ENCODE measurements at regions not wholly inside any gene's neighbourhood (a gene's known extent, or its start where the extent isn't known, plus 50 kb on each side); places are given as distances from the start of the nearest gene placed in this dataset.

DNA sequence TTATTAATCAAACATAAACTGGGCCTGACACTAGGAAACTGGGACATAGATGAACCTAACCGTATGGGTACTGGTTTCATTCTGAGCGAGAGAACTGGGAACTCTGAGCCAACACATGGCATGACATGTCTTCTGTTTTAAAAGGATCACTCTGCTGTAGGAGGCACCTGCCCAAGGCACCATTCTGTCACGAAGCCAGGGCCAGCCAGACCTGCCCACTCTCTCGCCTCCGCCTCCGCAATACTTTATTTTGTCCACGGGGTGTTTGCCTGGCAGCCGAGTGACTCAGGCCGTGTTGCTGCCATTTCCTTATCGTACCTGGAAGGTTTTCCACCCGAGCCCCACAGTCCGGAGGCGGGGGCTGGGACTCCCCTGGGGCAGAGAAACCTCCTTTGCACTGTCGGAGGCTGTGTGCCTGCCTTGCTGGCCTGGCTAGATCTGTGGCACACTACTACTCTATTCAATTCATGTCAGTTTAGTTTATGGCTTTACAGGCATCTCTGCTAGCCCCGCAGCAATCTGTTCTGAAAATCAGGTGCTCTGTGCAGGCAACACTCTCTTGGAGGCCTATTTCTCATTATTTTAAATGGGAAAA lies 120.4 kb upstream of the ACKR3 start:
- DNase-seq (peak; percentile 36), ATAC-seq (peak; percentile 80)
- H3K79me2 ChIP-seq (ENCODE audit: low read length), result no peaks in the 10 kb centered on the region
- TF ChIP-seq EZH2 (IDR thresholded peaks at IDR 0.05; ENCODE audit: low read length, unreplicated experiment) (no peak), EZH2phosphoT487 (IDR thresholded peaks at IDR 0.05; ENCODE audit: borderline replicate concordance, low read length) (no peak)
- TF ChIP-seq, protein P1, sequence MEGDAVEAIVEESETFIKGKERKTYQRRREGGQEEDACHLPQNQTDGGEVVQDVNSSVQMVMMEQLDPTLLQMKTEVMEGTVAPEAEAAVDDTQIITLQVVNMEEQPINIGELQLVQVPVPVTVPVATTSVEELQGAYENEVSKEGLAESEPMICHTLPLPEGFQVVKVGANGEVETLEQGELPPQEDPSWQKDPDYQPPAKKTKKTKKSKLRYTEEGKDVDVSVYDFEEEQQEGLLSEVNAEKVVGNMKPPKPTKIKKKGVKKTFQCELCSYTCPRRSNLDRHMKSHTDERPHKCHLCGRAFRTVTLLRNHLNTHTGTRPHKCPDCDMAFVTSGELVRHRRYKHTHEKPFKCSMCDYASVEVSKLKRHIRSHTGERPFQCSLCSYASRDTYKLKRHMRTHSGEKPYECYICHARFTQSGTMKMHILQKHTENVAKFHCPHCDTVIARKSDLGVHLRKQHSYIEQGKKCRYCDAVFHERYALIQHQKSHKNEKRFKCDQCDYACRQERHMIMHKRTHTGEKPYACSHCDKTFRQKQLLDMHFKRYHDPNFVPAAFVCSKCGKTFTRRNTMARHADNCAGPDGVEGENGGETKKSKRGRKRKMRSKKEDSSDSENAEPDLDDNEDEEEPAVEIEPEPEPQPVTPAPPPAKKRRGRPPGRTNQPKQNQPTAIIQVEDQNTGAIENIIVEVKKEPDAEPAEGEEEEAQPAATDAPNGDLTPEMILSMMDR (conservative IDR thresholded peaks at IDR 0.05; ENCODE audit: low read depth, low read length), result no peak
- H4K20me1 ChIP-seq (ENCODE audit: low read length), result no peaks in the 10 kb centered on the region
- H3K36me3 ChIP-seq (ENCODE audit: low read depth, low read length), result no peaks in the 10 kb centered on the region
- no TSS peak for BruUV-seq (replicated peaks)
- no peaks in the 10 kb centered on the region for H3K9me2 ChIP-seq (replicated peaks; ENCODE audit: low read length)
- ChIA-PET POLR2A (ENCODE audit: unreplicated experiment) (no interaction called here), CTCF (interaction anchor here (0.6 kb wide), 1 partner anchor 612 kb away, joined by 4 read pairs; no protein-coding TSS in a partner anchor)
- H3K9ac ChIP-seq (ENCODE audit: low read length), result no peak overlapping the region
- H3F3A ChIP-seq (ENCODE audit: low read length, unreplicated experiment), result no peaks in the 10 kb centered on the region
- peaks cover 6% of the 10 kb centered on the region; the same call in 1 of the 2 replicates for H3K4me1 ChIP-seq (ENCODE audit: insufficient read depth, low read length)
- H3K27me3 ChIP-seq (ENCODE audit: low read length), result peaks cover 15% of the 10 kb centered on the region
- no peaks in the 10 kb centered on the region for H3K9me3 ChIP-seq (ENCODE audit: low read length)
- intact Hi-C loops (cut with micrococcal nuclease), result no loop called here
- peak overlapping the region; percentile 70 for H3K4me2 ChIP-seq (ENCODE audit: low read length)
- H3K4me3 ChIP-seq (ENCODE audit: low read length), result peak overlapping the region; percentile 41; the same call in 1 of the 2 replicates
- peak overlapping the region; percentile 67 for H2AFZ ChIP-seq (ENCODE audit: low read length)
- H3K27ac ChIP-seq (ENCODE audit: low read length), result no peak overlapping the region

GRCh38 chr2:236452238-236452637 lies 117.4 kb upstream of the ACKR3 start:
- Histone ChIP-seq H3K4me2 (ENCODE audit: low read length) (no peak overlapping the region), H4K20me1 (ENCODE audit: low read length) (no peaks in the 10 kb centered on the region), H3K79me2 (ENCODE audit: low read length) (no peaks in the 10 kb centered on the region), H3K27ac (ENCODE audit: low read length) (no peak overlapping the region), H3K4me1 (ENCODE audit: insufficient read depth, low read length) (peaks cover 6% of the 10 kb centered on the region; the same call in 1 of the 2 replicates), H3K9me3 (ENCODE audit: low read length) (no peaks in the 10 kb centered on the region), H3K27me3 (ENCODE audit: low read length) (peaks cover 25% of the 10 kb centered on the region), H2AFZ (ENCODE audit: low read length) (no peak overlapping the region), H3K9ac (ENCODE audit: low read length) (no peak overlapping the region), H3K4me3 (ENCODE audit: low read length) (no peak overlapping the region), H3K36me3 (ENCODE audit: low read depth, low read length) (no peaks in the 10 kb centered on the region), H3F3A (ENCODE audit: low read length, unreplicated experiment) (no peaks in the 10 kb centered on the region), H3K9me2 (replicated peaks; ENCODE audit: low read length) (no peaks in the 10 kb centered on the region)
- DNase-seq (no peak), ATAC-seq (no peak)
- intact Hi-C loops (cut with micrococcal nuclease), result no loop called here
- TF ChIP-seq, protein P1 (conservative IDR thresholded peaks at IDR 0.05; ENCODE audit: low read depth, low read length), result no peak
- no peak for TF ChIP-seq EZH2 (IDR thresholded peaks at IDR 0.05; ENCODE audit: low read length, unreplicated experiment)
- TF ChIP-seq EZH2phosphoT487 (IDR thresholded peaks at IDR 0.05; ENCODE audit: borderline replicate concordance, low read length), result no peak
- ChIA-PET CTCF (no interaction called here), POLR2A (ENCODE audit: unreplicated experiment) (no interaction called here)
- no TSS peak for BruUV-seq (replicated peaks)

- TF ChIP-seq EZH2 (IDR thresholded peaks at IDR 0.05; ENCODE audit: low read length, unreplicated experiment) (no peak), EZH2phosphoT487 (IDR thresholded peaks at IDR 0.05; ENCODE audit: borderline replicate concordance, low read length) (no peak)
- TF ChIP-seq, protein P1 (conservative IDR thresholded peaks at IDR 0.05; ENCODE audit: low read depth, low read length), result no peak
- no peak overlapping the region for H2AFZ ChIP-seq (ENCODE audit: low read length)
- no peaks in the 10 kb centered on the region for H3F3A ChIP-seq (ENCODE audit: low read length, unreplicated experiment)
- peaks cover 25% of the 10 kb centered on the region for H3K27me3 ChIP-seq (ENCODE audit: low read length)
- ChIA-PET POLR2A (ENCODE audit: unreplicated experiment) (no interaction called here), CTCF (no interaction called here)
- ATAC-seq (no peak), DNase-seq (no peak)
- no peak overlapping the region for H3K27ac ChIP-seq (ENCODE audit: low read length)
- BruUV-seq (replicated peaks), result no TSS peak
- no peaks in the 10 kb centered on the region for H3K9me2 ChIP-seq (replicated peaks; ENCODE audit: low read length)
- no peaks in the 10 kb centered on the region for H3K79me2 ChIP-seq (ENCODE audit: low read length)
- no peaks in the 10 kb centered on the region for H3K36me3 ChIP-seq (ENCODE audit: low read depth, low read length)
- no peaks in the 10 kb centered on the region for H4K20me1 ChIP-seq (ENCODE audit: low read length)
- no peak overlapping the region for H3K9ac ChIP-seq (ENCODE audit: low read length)
- no peaks in the 10 kb centered on the region for H3K9me3 ChIP-seq (ENCODE audit: low read length)
- peaks cover 5% of the 10 kb centered on the region; the same call in 1 of the 2 replicates for H3K4me1 ChIP-seq (ENCODE audit: insufficient read depth, low read length)
- no peak overlapping the region for H3K4me3 ChIP-seq (ENCODE audit: low read length)
- no peak overlapping the region for H3K4me2 ChIP-seq (ENCODE audit: low read length)
- intact Hi-C loops (cut with micrococcal nuclease), result no loop called here
These were observed 115.5 kb upstream of the ACKR3 start for GRCh38 chr2:236454076-236454475.

All from PC-3 (cell line).